Spleen (tissue), 11 donors: ENCODE measurements at regions not wholly inside any gene's neighbourhood (a gene's known extent, or its start where the extent isn't known, plus 50 kb on each side); places are given as distances from the start of the nearest gene placed in this dataset.

Experiments used
- DNase-seq: peaks from one replicate; pipeline ENCODE4 v3.0.0-alpha.2; 2020
- H3K27ac ChIP-seq, 8 donors: fragments of 200-600 bp; sonication (generic) in 7 of 8; 1 replicate in 4 of 8; 2 replicates in 4 of 8; pipeline versions ENCODE4 v1.5.0 to v1.8.0; 2016 to 2021; ENCODE audit warnings: inconsistent platforms in 4 of 8, mild to moderate bottlenecking in 4 of 8, moderate library complexity in 1 of 8
- H3K27me3 ChIP-seq, 7 donors: fragments of 200-600 bp; sonication (generic) in 6 of 7; replicated peaks in 1 of 7; 1 replicate in 4 of 7; 2 replicates in 3 of 7; pipeline versions ENCODE4 v1.5.0 to v1.8.0; 2016 to 2021; ENCODE audit warnings: inconsistent platforms in 3 of 7, mild to moderate bottlenecking in 1 of 7
- H3K36me3 ChIP-seq, 6 donors: fragments of 200-600 bp; sonication (generic) in 5 of 6; 1 replicate in 4 of 6; 2 replicates in 2 of 6; pipeline versions ENCODE4 v1.5.0 to v1.8.0; 2016 to 2021; ENCODE audit warnings: inconsistent platforms in 2 of 6
- H3K4me1 ChIP-seq, 6 donors: fragments of 200-600 bp; sonication (generic) in 5 of 6; 1 replicate in 3 of 6; 2 replicates in 3 of 6; pipeline versions ENCODE4 v1.5.0 to v1.8.0; 2016 to 2021; ENCODE audit warnings: inconsistent platforms in 3 of 6
- H3K4me3 ChIP-seq, 8 donors: fragments of 200-600 bp; sonication (generic) in 7 of 8; 1 replicate in 4 of 8; 2 replicates in 4 of 8; pipeline versions ENCODE4 v1.5.0 to v1.8.0; 2016 to 2021; ENCODE audit warnings: inconsistent platforms in 4 of 8, mild to moderate bottlenecking in 4 of 8, moderate library complexity in 2 of 8
- H3K9me3 ChIP-seq, 8 donors: fragments of 200-600 bp; sonication (generic) in 7 of 8; 1 replicate in 4 of 8; 2 replicates in 4 of 8; pipeline versions ENCODE4 v1.5.0 to v1.8.0; 2016 to 2021; ENCODE audit warnings: inconsistent platforms in 4 of 8
- CTCF ChIP-seq, 11 experiments: fragments of 200-600 bp in 7 of 11; fragments of 450-650 bp in 4 of 11; sonication (generic) in 4 of 11; IDR thresholded peaks in 8 of 11; conservative IDR thresholded peaks in 3 of 11; 1 replicate in 7 of 11; 2 replicates in 4 of 11; pipeline versions ENCODE4 v1.4.0 to v1.8.0; 2016 to 2021; ENCODE audit warnings: antibody characterized with exemption in 11 of 11, inconsistent platforms in 4 of 11, mild to moderate bottlenecking in 1 of 11
- POLR2A ChIP-seq, 3 donors: fragments of 450-650 bp; IDR thresholded peaks; one replicate each; pipeline ENCODE4 v1.5.1; 2017; ENCODE audit warnings: antibody characterized with exemption in 3 of 3, mild to moderate bottlenecking in 1 of 3
- POLR2AphosphoS5 ChIP-seq, 3 donors: sonication (generic); formaldehyde crosslinking; IDR thresholded peaks; one replicate each; pipeline ENCODE4 v1.5.1; 2017; ENCODE audit warnings: antibody characterized with exemption in 3 of 3
- WGBS, 5 donors: extraction: QIAGEN DNeasy Blood & Tissue Kit in 3 of 5; methylation state at CpG; one replicate each; pipeline versions ENCODE4 v1.1.5 to v1.1.7; 2013 to 2018; 5-methylcytosine and 5-hydroxymethylcytosine counted together
- intact Hi-C: fragments of 100-400 bp; cut with DNase I; formaldehyde crosslinking; loops from one replicate; pipeline ENCODE4 v1.15.0; 2023; ENCODE audit warnings: low total_unique reads
- donor health status: healthy with polysubstance abuse.
- donor health status: DM: no; HTN: no; CAD: no; lungs with moderate emphysema.
- donor health status: DM: no; HTN: no; CAD: no.
- donor health status: Bipolar disorder and iron deficiency.
- donor health status: healthy.
- donor health status: DM: no; HTN: no; CAD: no.
- donor health status: DM: yes; HTN: yes; CAD: no.

DNA sequence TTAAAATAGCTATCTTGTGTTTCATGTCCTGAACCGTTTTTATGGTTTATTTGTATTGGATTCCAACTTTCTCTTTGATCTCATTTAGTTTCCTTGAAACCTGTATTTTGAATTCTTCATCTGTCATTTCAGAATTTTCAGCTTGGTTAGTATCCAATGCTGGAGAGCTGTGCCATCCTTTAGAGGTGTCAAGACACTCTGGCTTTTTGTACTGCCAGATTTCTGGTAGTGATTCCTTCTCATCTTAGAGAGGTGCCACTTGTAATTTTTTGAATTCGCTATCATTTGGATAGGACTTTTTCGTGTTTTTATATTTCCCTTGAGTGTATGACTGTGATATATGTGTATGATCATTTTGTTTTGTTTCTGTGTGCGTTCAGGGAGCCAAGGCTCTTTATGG, 591.4 kb downstream of the ADCYAP1 start:
- Histone ChIP-seq H3K4me3 (no peak overlapping the region), H3K27ac (no peak overlapping the region), H3K9me3 (peaks cover 0 to 29% (median 7%) of the 10 kb centered on the region in 8 donors), H3K36me3 (no peaks in the 10 kb centered on the region), H3K4me1 (no peaks in the 10 kb centered on the region), H3K27me3 (no peaks in the 10 kb centered on the region)
- no peak for TF ChIP-seq POLR2A (IDR thresholded peaks at IDR 0.05)
- no peak for TF ChIP-seq CTCF (IDR thresholded peaks at IDR 0.05 in 8 of 11, conservative IDR thresholded peaks at IDR 0.05 in 3 of 11)
- TF ChIP-seq POLR2AphosphoS5 (IDR thresholded peaks at IDR 0.05): no peak
- no peak for DNase-seq
- intact Hi-C loops: no loop called here
- WGBS, 5 donors: 76 to 86% (median 78%) methylated on average over 4 of the region's 4 CpGs

DNA sequence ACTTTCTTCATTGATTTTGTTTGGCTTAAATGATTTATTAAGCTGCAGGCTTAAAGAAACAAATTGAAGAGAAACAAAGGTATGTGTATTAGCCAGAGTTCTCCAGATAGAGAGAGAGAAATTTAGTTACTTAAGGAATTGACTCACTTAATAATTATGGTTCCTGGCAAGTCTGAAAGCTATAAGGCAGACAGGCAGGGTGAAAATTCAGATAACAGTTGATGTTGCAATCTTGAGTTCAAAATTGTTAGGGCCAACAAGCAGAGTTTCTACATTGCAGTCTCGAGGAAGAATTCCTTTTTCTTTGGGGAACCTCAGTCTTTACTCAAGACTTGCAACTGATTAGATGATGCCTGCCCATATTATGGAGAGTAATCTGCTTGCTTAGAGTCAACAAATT, 593.5 kb downstream of the ADCYAP1 start:
- Histone ChIP-seq H3K27me3 (no peaks in the 10 kb centered on the region), H3K9me3 (peaks cover 0 to 22% (median 4%) of the 10 kb centered on the region in 8 donors), H3K36me3 (no peaks in the 10 kb centered on the region), H3K4me1 (no peaks in the 10 kb centered on the region), H3K4me3 (no peak overlapping the region), H3K27ac (no peak overlapping the region)
- TF ChIP-seq POLR2AphosphoS5 (IDR thresholded peaks at IDR 0.05) (no peak), POLR2A (IDR thresholded peaks at IDR 0.05) (no peak), CTCF (IDR thresholded peaks at IDR 0.05 in 8 of 11, conservative IDR thresholded peaks at IDR 0.05 in 3 of 11) (no peak)
- no peak for DNase-seq
- intact Hi-C loops: no loop called here
- WGBS, 5 donors: 42 to 74% (median 56%) methylated on average over 1 of the region's 1 CpG

DNA sequence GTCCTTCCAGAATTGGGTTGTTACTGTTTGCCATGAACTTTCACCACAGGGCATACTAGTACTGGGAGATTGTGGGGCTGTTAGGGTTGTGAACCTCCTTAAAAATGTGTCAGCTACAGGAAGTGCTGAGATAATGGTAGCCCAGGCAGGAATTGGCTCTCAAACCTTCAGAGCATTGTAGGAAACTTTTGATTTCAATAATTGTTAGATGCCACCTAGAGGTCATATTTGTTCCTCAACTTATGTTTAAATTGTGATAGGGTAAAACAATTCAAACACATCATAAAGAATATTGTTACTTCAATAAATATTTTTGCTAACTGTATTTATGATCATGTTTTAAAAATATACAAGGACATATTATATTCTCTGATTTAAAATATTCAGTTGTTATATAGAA, 594.6 kb downstream of the ADCYAP1 start:
- no peak for DNase-seq
- Histone ChIP-seq H3K36me3 (no peaks in the 10 kb centered on the region), H3K4me3 (no peak overlapping the region), H3K4me1 (no peaks in the 10 kb centered on the region), H3K27me3 (no peaks in the 10 kb centered on the region), H3K27ac (no peak overlapping the region), H3K9me3 (peaks cover 0 to 22% (median 4%) of the 10 kb centered on the region in 8 donors)
- TF ChIP-seq CTCF (IDR thresholded peaks at IDR 0.05 in 8 of 11, conservative IDR thresholded peaks at IDR 0.05 in 3 of 11) (no peak), POLR2A (IDR thresholded peaks at IDR 0.05) (no peak), POLR2AphosphoS5 (IDR thresholded peaks at IDR 0.05) (no peak)
- intact Hi-C loops: no loop called here

- H3K9me3 ChIP-seq: no peaks in the 10 kb centered on the region
- no peak for TF ChIP-seq POLR2A (IDR thresholded peaks at IDR 0.05)
- no peak for TF ChIP-seq CTCF (IDR thresholded peaks at IDR 0.05 in 8 of 11, conservative IDR thresholded peaks at IDR 0.05 in 3 of 11)
- TF ChIP-seq POLR2AphosphoS5 (IDR thresholded peaks at IDR 0.05): no peak
- 89 to 94% (median 91%) methylated on average over 4 of the region's 4 CpGs for WGBS, 5 donors
Measured at GRCh38 chr18:1503847-1504246, 599.2 kb downstream of the ADCYAP1 start.

More at GRCh38 chr18:1503847-1504246, 599.2 kb downstream of the ADCYAP1 start:
- Histone ChIP-seq H3K4me1 (no peaks in the 10 kb centered on the region), H3K27ac (no peak overlapping the region), H3K27me3 (no peaks in the 10 kb centered on the region), H3K36me3 (no peaks in the 10 kb centered on the region), H3K4me3 (no peak overlapping the region)
- intact Hi-C loops: no loop called here
- DNase-seq: no peak
